NCI-H1436 treated with DMSO at 0.1 percent for 48 hours (cell line): ENCODE measurements at regions not wholly inside any gene's neighbourhood (a gene's known extent, or its start where the extent isn't known, plus 50 kb on each side); places are given as distances from the start of the nearest gene placed in this dataset.

Source experiments
- DNase-seq: peaks from one replicate; lab custom pipeline; 2025; lab: John Stamatoyannopoulos, UW

GRCh38 chr11:11789735-11790369 lies 51.9 kb upstream of the USP47 start:
- DNase-seq, result no peak

- DNase-seq, result no peak
Measured at GRCh38 chr11:11788063-11788710, 53.6 kb upstream of the USP47 start.

GRCh38 chr11:11787305-11788062 lies 54.3 kb upstream of the USP47 start:
- no peak for DNase-seq

GRCh38 chr11:11786771-11787170 lies 55.0 kb upstream of the USP47 start:
- no peak for DNase-seq

- no peak for DNase-seq
Measured at GRCh38 chr11:11786234-11786633, 55.5 kb upstream of the USP47 start.

GRCh38 chr11:11782532-11783110 lies 59.2 kb upstream of the USP47 start:
- DNase-seq, result no peak

GRCh38 chr11:11780858-11781257 lies 60.9 kb upstream of the USP47 start:
- DNase-seq, result no peak

- no peak for DNase-seq
Measured at GRCh38 chr11:11779975-11780374, 61.8 kb upstream of the USP47 start.

GRCh38 chr11:11777897-11778296 lies 63.9 kb upstream of the USP47 start:
- no peak for DNase-seq

GRCh38 chr11:11776714-11777113 lies 65.1 kb upstream of the USP47 start:
- no peak for DNase-seq

GRCh38 chr11:11774928-11775327 lies 66.8 kb upstream of the USP47 start:
- no peak for DNase-seq

- no peak for DNase-seq
Measured at GRCh38 chr11:11772865-11773515, 68.8 kb upstream of the USP47 start.

GRCh38 chr11:11770921-11771486 lies 70.8 kb upstream of the USP47 start:
- DNase-seq, result no peak

GRCh38 chr11:11770296-11770695 lies 71.5 kb upstream of the USP47 start:
- DNase-seq, result no peak

GRCh38 chr11:11769782-11770181 lies 72.0 kb upstream of the USP47 start:
- no peak for DNase-seq

- DNase-seq, result no peak
Measured at GRCh38 chr11:11769362-11769761, 72.4 kb upstream of the USP47 start.

- no peak for DNase-seq
Measured at GRCh38 chr11:11764423-11764803, 77.4 kb upstream of the USP47 start.

GRCh38 chr11:11763796-11764422 lies 77.9 kb upstream of the USP47 start:
- DNase-seq, result no peak

GRCh38 chr11:11760838-11761237 lies 80.9 kb upstream of the USP47 start:
- no peak for DNase-seq

GRCh38 chr11:11758603-11759196 lies 83.1 kb upstream of the USP47 start:
- DNase-seq, result no peak

- no peak for DNase-seq
Measured at GRCh38 chr11:11757909-11758308, 83.9 kb upstream of the USP47 start.
